HL-60 (cell line): ENCODE measurements at regions not wholly inside any gene's neighbourhood (a gene's known extent, or its start where the extent isn't known, plus 50 kb on each side); places are given as distances from the start of the nearest gene placed in this dataset.

Experiments used
- DNase-seq, 2 experiments: peaks; one replicate each; pipeline ENCODE4 v3.0.0-alpha.2; 2010 to 2020; ENCODE audit warnings: low read depth in 1 of 2, low spot score in 1 of 2
- H3K27ac ChIP-seq: fragments of 250-450 bp; sonication (Bioruptor Pico); replicated peaks from 2 replicates; pipeline ENCODE4 v1.5.1; 2020; ENCODE audit warnings: mild to moderate bottlenecking, moderate library complexity
- H3K27me3 ChIP-seq: fragments of 250-450 bp; sonication (Bioruptor Pico); 2 replicates; pipeline ENCODE4 v1.5.1; 2021; ENCODE audit warnings: mild to moderate bottlenecking, moderate library complexity; ENCODE audit not compliant: insufficient read depth, poor library complexity, severe bottlenecking
- H3K4me3 ChIP-seq: replicated peaks from 2 replicates; pipeline ENCODE4 v1.5.1; 2011; ENCODE audit warnings: mild to moderate bottlenecking, control low read depth, low read length; ENCODE audit not compliant: insufficient read depth
- GABPA ChIP-seq: IDR thresholded peaks from 2 replicates; pipeline ENCODE4 v1.6.1; 2012; ENCODE audit warnings: low read depth
- POLR2AphosphoS5 ChIP-seq: IDR thresholded peaks from 2 replicates; pipeline ENCODE4 v1.6.1; 2012; ENCODE audit warnings: low read depth
- SPI1 ChIP-seq: IDR thresholded peaks from 2 replicates; pipeline ENCODE4 v1.6.1; 2012; ENCODE audit warnings: low read depth, mild to moderate bottlenecking, borderline replicate concordance
- TF ChIP-seq, protein P1 (sequence below): IDR thresholded peaks from one replicate; pipeline ENCODE4 v1.5.1; 2011; ENCODE audit warnings: low read length, control low read depth, inconsistent platforms; ENCODE audit not compliant: insufficient read depth
- TF ChIP-seq, protein P2 (sequence below): IDR thresholded peaks from 2 replicates; pipeline ENCODE4 v1.6.1; 2012; ENCODE audit warnings: low read depth; ENCODE audit not compliant: insufficient replicate concordance

DNA sequence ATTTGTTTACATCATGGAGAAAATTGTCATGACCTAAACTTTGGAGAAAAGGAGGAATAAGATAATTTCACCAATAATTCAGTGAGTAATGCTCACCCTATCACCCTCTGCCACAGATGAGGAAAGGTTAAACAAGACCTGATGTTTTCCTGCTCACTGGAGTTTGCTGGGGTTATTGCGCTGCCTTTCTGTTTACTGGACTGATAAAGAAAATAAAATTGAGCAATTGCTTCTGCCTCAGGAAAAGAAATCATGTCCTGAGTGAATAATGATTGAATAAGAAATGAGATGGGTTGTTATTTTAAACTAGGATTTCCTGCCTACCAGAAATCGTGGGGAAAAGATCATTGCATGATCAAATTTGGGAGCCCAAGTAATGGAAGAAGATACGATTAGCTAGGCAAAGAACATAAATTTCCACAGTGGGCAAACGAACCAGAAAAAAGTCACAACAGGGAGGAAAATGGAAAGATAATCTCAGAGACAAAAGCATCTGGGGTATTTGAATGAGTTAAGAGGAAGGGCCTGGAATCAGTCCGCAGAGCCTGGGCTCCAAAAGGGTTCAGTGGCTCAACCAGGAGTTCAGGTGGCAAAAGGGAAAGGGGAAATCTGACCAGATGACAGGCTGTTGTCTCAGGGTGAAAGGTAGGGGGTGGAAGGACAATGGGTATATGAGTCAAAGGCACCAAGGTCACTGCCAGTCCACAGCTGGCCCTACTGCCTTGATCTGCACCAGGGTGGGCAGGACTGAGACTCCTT lies 146.8 kb downstream of the FAM43A start:
- no peak for TF ChIP-seq SPI1
- TF ChIP-seq POLR2AphosphoS5 = no peak
- TF ChIP-seq, protein P1, sequence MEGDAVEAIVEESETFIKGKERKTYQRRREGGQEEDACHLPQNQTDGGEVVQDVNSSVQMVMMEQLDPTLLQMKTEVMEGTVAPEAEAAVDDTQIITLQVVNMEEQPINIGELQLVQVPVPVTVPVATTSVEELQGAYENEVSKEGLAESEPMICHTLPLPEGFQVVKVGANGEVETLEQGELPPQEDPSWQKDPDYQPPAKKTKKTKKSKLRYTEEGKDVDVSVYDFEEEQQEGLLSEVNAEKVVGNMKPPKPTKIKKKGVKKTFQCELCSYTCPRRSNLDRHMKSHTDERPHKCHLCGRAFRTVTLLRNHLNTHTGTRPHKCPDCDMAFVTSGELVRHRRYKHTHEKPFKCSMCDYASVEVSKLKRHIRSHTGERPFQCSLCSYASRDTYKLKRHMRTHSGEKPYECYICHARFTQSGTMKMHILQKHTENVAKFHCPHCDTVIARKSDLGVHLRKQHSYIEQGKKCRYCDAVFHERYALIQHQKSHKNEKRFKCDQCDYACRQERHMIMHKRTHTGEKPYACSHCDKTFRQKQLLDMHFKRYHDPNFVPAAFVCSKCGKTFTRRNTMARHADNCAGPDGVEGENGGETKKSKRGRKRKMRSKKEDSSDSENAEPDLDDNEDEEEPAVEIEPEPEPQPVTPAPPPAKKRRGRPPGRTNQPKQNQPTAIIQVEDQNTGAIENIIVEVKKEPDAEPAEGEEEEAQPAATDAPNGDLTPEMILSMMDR = no peak
- no peak for TF ChIP-seq GABPA
- TF ChIP-seq, protein P2, sequence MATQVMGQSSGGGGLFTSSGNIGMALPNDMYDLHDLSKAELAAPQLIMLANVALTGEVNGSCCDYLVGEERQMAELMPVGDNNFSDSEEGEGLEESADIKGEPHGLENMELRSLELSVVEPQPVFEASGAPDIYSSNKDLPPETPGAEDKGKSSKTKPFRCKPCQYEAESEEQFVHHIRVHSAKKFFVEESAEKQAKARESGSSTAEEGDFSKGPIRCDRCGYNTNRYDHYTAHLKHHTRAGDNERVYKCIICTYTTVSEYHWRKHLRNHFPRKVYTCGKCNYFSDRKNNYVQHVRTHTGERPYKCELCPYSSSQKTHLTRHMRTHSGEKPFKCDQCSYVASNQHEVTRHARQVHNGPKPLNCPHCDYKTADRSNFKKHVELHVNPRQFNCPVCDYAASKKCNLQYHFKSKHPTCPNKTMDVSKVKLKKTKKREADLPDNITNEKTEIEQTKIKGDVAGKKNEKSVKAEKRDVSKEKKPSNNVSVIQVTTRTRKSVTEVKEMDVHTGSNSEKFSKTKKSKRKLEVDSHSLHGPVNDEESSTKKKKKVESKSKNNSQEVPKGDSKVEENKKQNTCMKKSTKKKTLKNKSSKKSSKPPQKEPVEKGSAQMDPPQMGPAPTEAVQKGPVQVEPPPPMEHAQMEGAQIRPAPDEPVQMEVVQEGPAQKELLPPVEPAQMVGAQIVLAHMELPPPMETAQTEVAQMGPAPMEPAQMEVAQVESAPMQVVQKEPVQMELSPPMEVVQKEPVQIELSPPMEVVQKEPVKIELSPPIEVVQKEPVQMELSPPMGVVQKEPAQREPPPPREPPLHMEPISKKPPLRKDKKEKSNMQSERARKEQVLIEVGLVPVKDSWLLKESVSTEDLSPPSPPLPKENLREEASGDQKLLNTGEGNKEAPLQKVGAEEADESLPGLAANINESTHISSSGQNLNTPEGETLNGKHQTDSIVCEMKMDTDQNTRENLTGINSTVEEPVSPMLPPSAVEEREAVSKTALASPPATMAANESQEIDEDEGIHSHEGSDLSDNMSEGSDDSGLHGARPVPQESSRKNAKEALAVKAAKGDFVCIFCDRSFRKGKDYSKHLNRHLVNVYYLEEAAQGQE = no peak
- Histone ChIP-seq H3K27me3 (no peaks in the 10 kb centered on the region), H3K4me3 (no peak overlapping the region), H3K27ac (no peak overlapping the region)
- no peak for DNase-seq

DNA sequence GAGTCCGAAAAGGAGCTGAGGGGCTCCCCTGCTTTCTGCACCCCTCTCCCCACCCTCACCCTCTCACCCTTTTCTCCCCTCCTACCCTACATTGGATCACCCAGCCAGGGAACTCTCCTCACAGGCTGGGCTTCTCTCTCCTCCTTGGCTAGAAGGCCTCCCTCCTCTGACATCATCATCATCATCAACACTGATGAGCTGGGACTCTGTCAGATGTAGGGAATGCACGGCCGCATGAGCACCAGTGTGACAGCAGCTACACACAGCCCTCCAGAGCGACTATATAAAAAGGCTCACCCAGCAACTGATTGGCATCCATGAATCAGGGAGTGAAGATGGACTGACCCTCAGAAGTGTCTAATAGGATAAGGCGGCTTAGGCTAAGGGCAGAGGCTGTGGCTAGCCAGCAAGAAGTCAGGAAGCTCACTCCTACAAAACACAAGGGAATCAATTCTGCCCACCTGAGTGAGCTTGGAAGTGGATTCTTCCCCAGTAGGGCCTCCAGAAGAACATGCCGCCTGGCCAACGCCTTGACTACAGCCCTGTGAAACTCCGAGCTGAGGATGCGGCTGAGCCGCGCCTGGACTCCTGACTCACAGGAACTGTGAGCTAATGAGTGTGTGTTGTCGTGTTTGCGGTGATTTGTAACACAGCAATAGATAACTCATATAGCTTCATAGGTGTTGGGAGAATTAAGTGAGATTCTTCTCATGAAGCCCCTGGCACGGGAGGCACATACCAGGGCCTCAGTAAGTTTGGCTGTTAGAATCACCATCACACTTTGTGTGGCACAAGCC lies 147.6 kb downstream of the FAM43A start:
- Histone ChIP-seq H3K27me3 (no peaks in the 10 kb centered on the region), H3K27ac (no peak overlapping the region), H3K4me3 (no peak overlapping the region)
- TF ChIP-seq, protein P2 = no peak
- TF ChIP-seq, protein P1 = no peak
- no peak for TF ChIP-seq GABPA
- no peak for TF ChIP-seq POLR2AphosphoS5
- TF ChIP-seq SPI1 = no peak
- DNase-seq = no peak

DNA sequence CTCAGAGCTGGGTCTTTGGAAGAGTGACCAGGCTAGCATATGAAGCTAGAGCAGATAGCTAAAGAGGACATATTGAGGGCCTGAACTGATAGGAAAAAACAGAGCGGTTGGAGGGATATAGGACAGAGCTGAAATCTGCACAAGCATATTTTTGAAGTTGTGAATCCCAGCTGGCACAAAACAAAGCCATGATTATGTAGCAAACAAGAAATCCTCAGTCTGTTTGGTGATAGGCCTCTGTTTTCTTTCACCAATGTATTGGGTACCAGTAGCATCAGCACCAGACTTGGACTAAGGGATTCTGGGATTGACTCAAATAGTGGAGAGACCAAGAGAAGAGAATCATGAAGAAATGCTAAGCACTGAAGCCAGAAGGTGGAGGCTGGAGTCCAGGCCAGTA lies 151.0 kb downstream of the FAM43A start:
- H3K27ac ChIP-seq = no peak overlapping the region

More for the DNA sequence above, 151.0 kb downstream of the FAM43A start:
- H3K27me3 ChIP-seq = no peaks in the 10 kb centered on the region
- no peak for TF ChIP-seq SPI1
- TF ChIP-seq, protein P2 = no peak
- TF ChIP-seq, protein P1 = no peak
- no peak for TF ChIP-seq POLR2AphosphoS5
- no peak for TF ChIP-seq GABPA
- no peak overlapping the region for H3K4me3 ChIP-seq
- no peak for DNase-seq
